DOHH2 (cell line): ENCODE measurements at regions not wholly inside any gene's neighbourhood (a gene's known extent, or its start where the extent isn't known, plus 50 kb on each side); places are given as distances from the start of the nearest gene placed in this dataset.

Experiments used
- H3F3A ChIP-seq: fragments of 200-600 bp; sonication (generic), shearing (Covaris generic); 2 replicates; pipeline ENCODE4 v1.6.0; 2016; ENCODE audit warnings: antibody characterized with exemption, mild to moderate bottlenecking; ENCODE audit not compliant: control insufficient read depth, insufficient read depth
- H3K27ac ChIP-seq: fragments of 200-600 bp; sonication (generic); 2 replicates; pipeline ENCODE4 v1.5.1; 2014; ENCODE audit warnings: low read depth, mild to moderate bottlenecking, low read length, moderate library complexity
- H3K27me3 ChIP-seq: fragments of 200-600 bp; sonication (generic); 2 replicates; pipeline ENCODE4 v1.6.1; 2014; ENCODE audit warnings: mild to moderate bottlenecking, low read length, mixed read lengths; ENCODE audit not compliant: control insufficient read depth
- H3K36me3 ChIP-seq: fragments of 200-600 bp; sonication (generic); 2 replicates; pipeline ENCODE4 v1.6.1; 2014; ENCODE audit warnings: mild to moderate bottlenecking, low read length, moderate library complexity, mixed read lengths; ENCODE audit not compliant: control insufficient read depth
- H3K4me1 ChIP-seq: fragments of 200-600 bp; sonication (generic); 2 replicates; pipeline ENCODE4 v1.6.1; 2014; ENCODE audit warnings: mild to moderate bottlenecking, low read length, mixed read lengths; ENCODE audit not compliant: control insufficient read depth
- H3K4me2 ChIP-seq: fragments of 200-600 bp; sonication (generic); 2 replicates; pipeline ENCODE4 v1.6.0; 2014; ENCODE audit warnings: mild to moderate bottlenecking, low read length, moderate library complexity
- H3K4me3 ChIP-seq: fragments of 200-600 bp; sonication (generic); 2 replicates; pipeline ENCODE4 v1.5.1; 2014; ENCODE audit warnings: mild to moderate bottlenecking, low read length, mixed read lengths
- H3K79me2 ChIP-seq: fragments of 200-600 bp; sonication (generic); 2 replicates; pipeline ENCODE4 v1.6.1; 2014; ENCODE audit warnings: mild to moderate bottlenecking, low read length, mixed read lengths; ENCODE audit not compliant: control insufficient read depth
- H3K9me2 ChIP-seq: fragments of 200-600 bp; sonication (generic); replicated peaks from 2 replicates; pipeline ENCODE4 v1.6.1; 2014; ENCODE audit warnings: mild to moderate bottlenecking, low read length, mixed read lengths; ENCODE audit not compliant: control insufficient read depth
- H3K9me3 ChIP-seq: fragments of 200-600 bp; sonication (generic); 2 replicates; pipeline ENCODE4 v1.6.1; 2014; ENCODE audit warnings: antibody characterized with exemption, low read length, mixed read lengths; ENCODE audit not compliant: control insufficient read depth, insufficient read depth
- H4K20me1 ChIP-seq: fragments of 200-600 bp; sonication (generic); 2 replicates; pipeline ENCODE4 v1.6.0; 2014; ENCODE audit warnings: low read depth, mild to moderate bottlenecking, antibody characterized with exemption, low read length, moderate library complexity; ENCODE audit not compliant: control insufficient read depth, insufficient read depth
- CTCF ChIP-seq: fragments of 200-600 bp; sonication (generic); IDR thresholded peaks from one replicate; pipeline ENCODE4 v1.5.1; 2014; ENCODE audit warnings: antibody characterized with exemption, mild to moderate bottlenecking, low read depth, low read length; ENCODE audit not compliant: poor library complexity, severe bottlenecking
- EZH2phosphoT487 ChIP-seq: fragments of 200-600 bp; sonication (generic); IDR thresholded peaks from 2 replicates; pipeline ENCODE4 v1.6.1; 2017; ENCODE audit warnings: borderline replicate concordance, mild to moderate bottlenecking, antibody characterized with exemption, low read length, moderate library complexity, mixed read lengths

DNA sequence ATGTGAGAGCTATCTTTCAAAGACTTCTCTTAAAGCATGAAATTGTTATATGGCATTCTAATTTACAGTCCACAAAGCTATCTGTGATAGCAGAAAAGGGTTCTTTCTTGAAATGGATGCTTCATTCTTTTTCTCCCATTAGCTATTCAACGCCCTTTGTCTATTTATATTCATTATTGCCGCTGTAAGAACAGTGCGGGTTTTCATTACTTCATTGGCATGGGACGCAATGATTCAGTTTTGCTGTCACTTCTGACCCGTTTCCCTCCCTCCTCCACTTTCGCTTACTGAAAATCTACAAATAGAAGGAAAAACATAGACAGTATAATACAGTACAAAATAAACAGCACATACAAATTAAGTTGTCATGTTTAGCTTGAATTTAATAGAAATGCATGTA, 394.6 kb downstream of the PCDH7 start:
- Histone ChIP-seq H3K27me3 (no peaks in the 10 kb centered on the region), H3K9me2 (no peaks in the 10 kb centered on the region), H3F3A (no peaks in the 10 kb centered on the region), H3K9me3 (no peaks in the 10 kb centered on the region), H3K4me3 (no peak overlapping the region), H4K20me1 (no peaks in the 10 kb centered on the region), H3K4me2 (no peak overlapping the region), H3K79me2 (no peaks in the 10 kb centered on the region), H3K27ac (no peak overlapping the region), H3K4me1 (no peaks in the 10 kb centered on the region), H3K36me3 (no peaks in the 10 kb centered on the region)
- TF ChIP-seq CTCF (no peak), EZH2phosphoT487 (no peak)

GRCh38 chr4:31124008-31124585, 403.9 kb downstream of the PCDH7 start:
- TF ChIP-seq EZH2phosphoT487 (no peak), CTCF (no peak)
- Histone ChIP-seq H3K79me2 (no peaks in the 10 kb centered on the region), H3K27ac (no peak overlapping the region), H3F3A (no peaks in the 10 kb centered on the region), H3K36me3 (no peaks in the 10 kb centered on the region), H4K20me1 (no peaks in the 10 kb centered on the region), H3K4me2 (no peak overlapping the region), H3K4me1 (no peaks in the 10 kb centered on the region), H3K9me2 (no peaks in the 10 kb centered on the region), H3K4me3 (no peak overlapping the region), H3K9me3 (no peaks in the 10 kb centered on the region), H3K27me3 (no peaks in the 10 kb centered on the region)

DNA sequence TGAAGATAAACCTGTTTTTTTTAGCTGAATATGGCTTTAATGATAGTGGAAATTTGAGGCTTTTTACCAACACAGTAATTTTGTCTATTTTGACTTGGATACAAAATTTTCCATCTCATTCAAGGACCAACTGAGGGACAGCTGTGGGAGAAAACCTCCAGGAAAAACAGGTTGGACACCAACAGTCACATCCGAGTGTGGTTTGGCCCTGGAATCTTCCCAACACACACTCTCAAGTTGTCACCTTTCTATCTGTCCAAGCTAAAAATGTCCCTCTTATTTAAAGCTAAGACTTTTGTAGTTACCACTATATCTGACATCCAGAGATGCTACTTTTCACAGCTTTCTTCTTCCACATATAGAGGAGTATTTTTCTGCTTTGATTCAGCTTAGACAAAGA, 404.9 kb downstream of the PCDH7 start:
- TF ChIP-seq CTCF (no peak), EZH2phosphoT487 (no peak)
- H3K4me3 ChIP-seq, result no peak overlapping the region
- no peaks in the 10 kb centered on the region for H3K9me2 ChIP-seq
- H3K27me3 ChIP-seq, result no peaks in the 10 kb centered on the region
- H3K9me3 ChIP-seq, result no peaks in the 10 kb centered on the region
- H3K79me2 ChIP-seq, result no peaks in the 10 kb centered on the region
- H3K4me2 ChIP-seq, result no peak overlapping the region
- no peaks in the 10 kb centered on the region for H3K36me3 ChIP-seq
- no peaks in the 10 kb centered on the region for H3F3A ChIP-seq
- no peaks in the 10 kb centered on the region for H4K20me1 ChIP-seq
- H3K27ac ChIP-seq, result no peak overlapping the region
- no peaks in the 10 kb centered on the region for H3K4me1 ChIP-seq

- Histone ChIP-seq H3F3A (no peaks in the 10 kb centered on the region), H3K9me2 (no peaks in the 10 kb centered on the region), H3K4me3 (no peak overlapping the region), H3K4me1 (no peaks in the 10 kb centered on the region), H3K4me2 (no peak overlapping the region), H3K36me3 (no peaks in the 10 kb centered on the region), H3K27ac (no peak overlapping the region), H3K27me3 (no peaks in the 10 kb centered on the region), H4K20me1 (no peaks in the 10 kb centered on the region), H3K9me3 (no peaks in the 10 kb centered on the region), H3K79me2 (no peaks in the 10 kb centered on the region)
- TF ChIP-seq EZH2phosphoT487, result no peak
- TF ChIP-seq CTCF, result no peak
These were observed 405.3 kb downstream of the PCDH7 start for GRCh38 chr4:31125496-31125895.
